ENCODE measurements at regions not wholly inside any gene's neighbourhood (a gene's known extent, or its start where the extent isn't known, plus 50 kb on each side); places are given as distances from the start of the nearest gene placed in this dataset.

DNA sequence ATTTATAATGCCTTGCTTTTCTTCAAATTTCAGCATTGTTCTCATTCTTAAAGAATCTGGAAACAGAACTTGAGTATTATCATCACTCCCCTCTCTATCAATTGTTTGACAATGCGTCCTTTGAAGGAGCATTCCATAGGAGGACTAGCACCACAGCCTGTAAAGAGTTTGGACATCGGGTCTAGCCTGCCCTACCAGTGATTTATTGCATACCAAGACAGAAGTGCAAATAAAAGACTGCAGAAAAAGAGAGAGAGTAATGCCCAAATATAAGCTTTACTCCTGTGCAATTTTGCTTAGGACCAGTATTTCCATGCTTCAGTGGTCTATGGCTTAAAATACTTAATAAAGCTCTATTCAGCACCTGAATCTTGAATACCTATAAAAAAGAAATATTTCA lies 55.4 kb upstream of the MAP2 start:
- TF ChIP-seq FOXK2 (IDR thresholded peaks at IDR 0.05) = no peak
- no peak for TF ChIP-seq SP1 (IDR thresholded peaks at IDR 0.05)
- TF ChIP-seq, protein P1, sequence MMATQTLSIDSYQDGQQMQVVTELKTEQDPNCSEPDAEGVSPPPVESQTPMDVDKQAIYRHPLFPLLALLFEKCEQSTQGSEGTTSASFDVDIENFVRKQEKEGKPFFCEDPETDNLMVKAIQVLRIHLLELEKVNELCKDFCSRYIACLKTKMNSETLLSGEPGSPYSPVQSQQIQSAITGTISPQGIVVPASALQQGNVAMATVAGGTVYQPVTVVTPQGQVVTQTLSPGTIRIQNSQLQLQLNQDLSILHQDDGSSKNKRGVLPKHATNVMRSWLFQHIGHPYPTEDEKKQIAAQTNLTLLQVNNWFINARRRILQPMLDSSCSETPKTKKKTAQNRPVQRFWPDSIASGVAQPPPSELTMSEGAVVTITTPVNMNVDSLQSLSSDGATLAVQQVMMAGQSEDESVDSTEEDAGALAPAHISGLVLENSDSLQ (IDR thresholded peaks at IDR 0.05) = no peak
- TF ChIP-seq NFRKB (IDR thresholded peaks at IDR 0.05) = no peak
- TF ChIP-seq ARNT (IDR thresholded peaks at IDR 0.05) = no peak
- TF ChIP-seq SUZ12 (IDR thresholded peaks at IDR 0.05) = no peak
- no peak for TF ChIP-seq FOXM1 (IDR thresholded peaks at IDR 0.05; ENCODE audit: borderline replicate concordance)
- TF ChIP-seq BHLHE40 (IDR thresholded peaks at IDR 0.05; ENCODE audit: borderline replicate concordance) = no peak
- TF ChIP-seq ELF4 (IDR thresholded peaks at IDR 0.05) = no peak
- no peak for TF ChIP-seq ZNF384 (IDR thresholded peaks at IDR 0.05)
- no peak for TF ChIP-seq TARDBP (IDR thresholded peaks at IDR 0.05)
